MCF 10A (cell line): ENCODE measurements at regions not wholly inside any gene's neighbourhood (a gene's known extent, or its start where the extent isn't known, plus 50 kb on each side); places are given as distances from the start of the nearest gene placed in this dataset.
"Not testable (repeated sequence)": the region's sequence is repeated elsewhere in the genome, so short reads cannot be mapped to it uniquely, and the experiment has no call there.

ENCODE experiments used
- BruUV-seq: library from RNA; stranded (reverse); fragments of 400-500 nt; replicated peaks from 2 replicates; lab custom pipeline; 2021; lab: Mats Ljungman, UMichigan
- CTCF ChIA-PET: fragments of 300-600 bp; sonication (Branson Sonifier 250); formaldehyde crosslinking; extraction: SDS; loops from one replicate; lab custom pipeline; 2021; ENCODE audit warnings: antibody characterized with exemption, inconsistent platforms; lab: Yijun Ruan, JAX
- POLR2A ChIA-PET: fragments of 300-600, 350-650 bp; sonication (Branson Sonifier 250); formaldehyde crosslinking; extraction: SDS; loops from one replicate; lab custom pipeline; 2020; ENCODE audit warnings: antibody characterized with exemption, inconsistent platforms; lab: Yijun Ruan, JAX
- DNase-seq: peaks from one replicate; pipeline ENCODE4 v3.0.0-alpha.2; 2018; ENCODE audit not compliant: unreplicated experiment
- H3K27ac Mint-ChIP-seq: one replicate; pipeline ENCODE4 v1.8.0; 2022; ENCODE audit warnings: mild to moderate bottlenecking, low read depth, mixed read lengths; ENCODE audit not compliant: unreplicated experiment
- H3K27me3 Mint-ChIP-seq: one replicate; pipeline ENCODE4 v1.8.0; 2022; ENCODE audit warnings: mixed read lengths; ENCODE audit not compliant: insufficient read depth, unreplicated experiment
- H3K36me3 Mint-ChIP-seq: one replicate; pipeline ENCODE4 v1.8.0; 2022; ENCODE audit warnings: mild to moderate bottlenecking, moderate library complexity, mixed read lengths; ENCODE audit not compliant: insufficient read depth, unreplicated experiment
- H3K4me1 Mint-ChIP-seq: one replicate; pipeline ENCODE4 v1.8.0; 2022; ENCODE audit warnings: mixed read lengths; ENCODE audit not compliant: insufficient read depth, unreplicated experiment
- H3K4me3 Mint-ChIP-seq: one replicate; pipeline ENCODE4 v1.8.0; 2022; ENCODE audit warnings: mild to moderate bottlenecking, moderate library complexity, mixed read lengths; ENCODE audit not compliant: unreplicated experiment
- H3K9me3 Mint-ChIP-seq: one replicate; pipeline ENCODE4 v1.8.0; 2022; ENCODE audit warnings: mixed read lengths; ENCODE audit not compliant: unreplicated experiment
- CTCF ChIP-seq: fragments of 200-600 bp; IDR thresholded peaks from one replicate; pipeline ENCODE4 v1.8.0; 2022; ENCODE audit warnings: antibody characterized with exemption, mild to moderate bottlenecking; ENCODE audit not compliant: unreplicated experiment
- intact Hi-C: fragments of 100-400 bp; cut with micrococcal nuclease; formaldehyde crosslinking; loops from 2 replicates; pipeline ENCODE4 v1.14.1; 2022

DNA sequence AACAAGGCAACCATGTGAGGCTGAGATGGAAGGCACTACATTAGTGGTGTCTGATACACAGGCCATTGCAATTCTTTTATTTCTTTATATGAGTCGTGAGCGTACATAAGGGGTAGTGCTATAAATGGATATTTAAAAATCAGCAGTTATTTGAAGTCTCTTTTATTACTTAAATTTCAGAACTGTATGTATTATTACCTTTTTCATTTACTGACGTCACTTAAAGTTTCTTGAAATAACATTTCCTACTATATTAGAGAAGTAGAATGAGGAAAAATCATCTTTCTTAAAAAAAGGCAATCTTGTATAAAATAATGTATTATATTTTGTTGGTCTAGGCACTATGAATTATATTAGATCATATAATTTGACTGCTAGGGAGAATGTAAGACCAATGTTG lies 280.9 kb upstream of the CYLC2 start:
- intact Hi-C loops, result no loop called here
- no peak for TF ChIP-seq CTCF
- Mint-ChIP-seq H3K4me3 (no peak overlapping the region), H3K27ac (no peak overlapping the region), H3K36me3 (no peaks in the 10 kb centered on the region), H3K9me3 (peaks cover 6% of the 10 kb centered on the region), H3K4me1 (no peaks in the 10 kb centered on the region), H3K27me3 (no peaks in the 10 kb centered on the region)
- no TSS peak for BruUV-seq
- DNase-seq, result no peak
- ChIA-PET POLR2A (no interaction called here), CTCF (no interaction called here)

DNA sequence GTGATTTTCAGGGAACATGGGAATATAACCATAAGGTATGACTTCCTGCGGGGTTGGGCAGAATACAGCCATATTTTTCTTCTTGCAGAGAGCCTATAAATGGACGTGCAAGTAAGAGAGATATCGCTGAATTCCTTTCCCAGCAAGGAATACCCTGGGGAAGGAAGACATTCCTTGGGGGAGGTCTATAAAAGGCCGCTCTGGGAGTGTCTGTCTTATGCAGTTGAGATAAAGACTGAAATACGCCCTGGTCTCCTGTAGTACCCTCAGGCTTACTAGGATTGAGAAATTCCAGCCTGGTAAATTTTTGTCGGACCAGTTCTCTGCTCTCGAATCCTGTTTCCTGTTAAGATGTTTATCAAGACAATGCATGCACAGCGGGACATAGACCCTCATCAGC lies 282.2 kb upstream of the CYLC2 start:
- H3K4me3 Mint-ChIP-seq, DNase-seq, CTCF ChIA-PET, H3K4me1 Mint-ChIP-seq, H3K36me3 Mint-ChIP-seq, BruUV-seq, intact Hi-C loops, POLR2A ChIA-PET, H3K9me3 Mint-ChIP-seq, H3K27me3 Mint-ChIP-seq, H3K27ac Mint-ChIP-seq: not testable (repeated sequence)

DNA sequence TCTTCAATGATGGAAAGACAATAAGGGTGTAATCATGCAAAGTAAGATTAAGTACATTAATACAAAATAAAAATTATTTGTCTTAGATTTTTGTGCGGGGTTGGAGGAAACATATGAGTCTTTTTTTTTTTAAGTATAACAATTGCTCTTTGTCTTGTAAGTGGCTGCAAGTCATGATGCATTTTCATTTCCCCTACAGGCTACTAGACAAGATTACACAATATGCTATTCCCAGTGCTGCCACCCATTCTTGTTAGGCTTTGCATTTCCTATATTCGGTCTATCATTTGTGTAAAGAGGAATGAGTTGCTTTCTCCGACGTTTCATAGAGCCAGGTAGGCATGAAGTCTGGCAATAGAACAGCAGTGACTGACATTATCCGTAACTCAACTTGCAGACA lies 294.2 kb upstream of the CYLC2 start:
- DNase-seq, result peak; percentile 5
- Mint-ChIP-seq H3K27ac (no peak overlapping the region), H3K4me3 (no peak overlapping the region), H3K36me3 (no peaks in the 10 kb centered on the region), H3K27me3 (no peaks in the 10 kb centered on the region), H3K4me1 (no peaks in the 10 kb centered on the region), H3K9me3 (peaks cover 7% of the 10 kb centered on the region)
- CTCF ChIA-PET, result no interaction called here
- no TSS peak for BruUV-seq
- POLR2A ChIA-PET, result no interaction called here
- no peak for TF ChIP-seq CTCF
- intact Hi-C loops, result no loop called here

GRCh38 chr9:102669220-102669619 lies 325.9 kb upstream of the CYLC2 start:
- no peak overlapping the region for H3K4me3 Mint-ChIP-seq
- intact Hi-C loops, result no loop called here
- POLR2A ChIA-PET, result no interaction called here
- CTCF ChIA-PET, result no interaction called here
- BruUV-seq, result no TSS peak
- no peak overlapping the region for H3K27ac Mint-ChIP-seq
- no peaks in the 10 kb centered on the region for H3K4me1 Mint-ChIP-seq
- peaks cover 58% of the 10 kb centered on the region for H3K27me3 Mint-ChIP-seq
- DNase-seq, result no peak
- no peaks in the 10 kb centered on the region for H3K9me3 Mint-ChIP-seq
- no peaks in the 10 kb centered on the region for H3K36me3 Mint-ChIP-seq
- TF ChIP-seq CTCF, result no peak

GRCh38 chr9:102652471-102652870 lies 342.7 kb upstream of the CYLC2 start:
- TF ChIP-seq CTCF, result no peak
- H3K27ac Mint-ChIP-seq, result no peak overlapping the region
- H3K36me3 Mint-ChIP-seq, result no peaks in the 10 kb centered on the region
- ChIA-PET CTCF (no interaction called here), POLR2A (no interaction called here)
- intact Hi-C loops, result no loop called here
- BruUV-seq, result no TSS peak
- DNase-seq, result no peak
- no peaks in the 10 kb centered on the region for H3K9me3 Mint-ChIP-seq
- H3K4me3 Mint-ChIP-seq, result no peak overlapping the region
- peaks cover 11% of the 10 kb centered on the region for H3K4me1 Mint-ChIP-seq
- H3K27me3 Mint-ChIP-seq, result peaks cover 35% of the 10 kb centered on the region
